ENCODE measurements at regions not wholly inside any gene's neighbourhood (a gene's known extent, or its start where the extent isn't known, plus 50 kb on each side); places are given as distances from the start of the nearest gene placed in this dataset.

GRCh38 chr18:55884498-55884897 lies 296.5 kb upstream of the TCF4 start:
- TF ChIP-seq, protein P1, sequence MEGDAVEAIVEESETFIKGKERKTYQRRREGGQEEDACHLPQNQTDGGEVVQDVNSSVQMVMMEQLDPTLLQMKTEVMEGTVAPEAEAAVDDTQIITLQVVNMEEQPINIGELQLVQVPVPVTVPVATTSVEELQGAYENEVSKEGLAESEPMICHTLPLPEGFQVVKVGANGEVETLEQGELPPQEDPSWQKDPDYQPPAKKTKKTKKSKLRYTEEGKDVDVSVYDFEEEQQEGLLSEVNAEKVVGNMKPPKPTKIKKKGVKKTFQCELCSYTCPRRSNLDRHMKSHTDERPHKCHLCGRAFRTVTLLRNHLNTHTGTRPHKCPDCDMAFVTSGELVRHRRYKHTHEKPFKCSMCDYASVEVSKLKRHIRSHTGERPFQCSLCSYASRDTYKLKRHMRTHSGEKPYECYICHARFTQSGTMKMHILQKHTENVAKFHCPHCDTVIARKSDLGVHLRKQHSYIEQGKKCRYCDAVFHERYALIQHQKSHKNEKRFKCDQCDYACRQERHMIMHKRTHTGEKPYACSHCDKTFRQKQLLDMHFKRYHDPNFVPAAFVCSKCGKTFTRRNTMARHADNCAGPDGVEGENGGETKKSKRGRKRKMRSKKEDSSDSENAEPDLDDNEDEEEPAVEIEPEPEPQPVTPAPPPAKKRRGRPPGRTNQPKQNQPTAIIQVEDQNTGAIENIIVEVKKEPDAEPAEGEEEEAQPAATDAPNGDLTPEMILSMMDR (IDR thresholded peaks at IDR 0.05) = no peak
- TF ChIP-seq POLR2A (IDR thresholded peaks at IDR 0.05; ENCODE audit: low read depth) = no peak
